RWPE1 (cell line): ENCODE measurements at regions not wholly inside any gene's neighbourhood (a gene's known extent, or its start where the extent isn't known, plus 50 kb on each side); places are given as distances from the start of the nearest gene placed in this dataset.

Experiments
- CTCF ChIA-PET: fragments of 350-600 bp; sonication (Branson Sonifier 250); formaldehyde crosslinking; extraction: SDS; loops from one replicate; lab custom pipeline; 2021; lab: Yijun Ruan, JAX
- POLR2A ChIA-PET: fragments of 400-600 bp; formaldehyde crosslinking; extraction: SDS; loops from one replicate; lab custom pipeline; 2020; ENCODE audit warnings: antibody characterized with exemption; ENCODE audit not compliant: low non-redundant PET; lab: Yijun Ruan, JAX
- DNase-seq: peaks from one replicate; pipeline ENCODE4 v3.0.0; 2012; ENCODE audit warnings: low spot score
- H3K27ac ChIP-seq: fragments of 450-650 bp; 2 replicates; pipeline ENCODE4 v1.5.1; 2017
- CTCF ChIP-seq: fragments of 450-650 bp; conservative IDR thresholded peaks from 2 replicates; pipeline ENCODE4 v1.5.1; 2017; ENCODE audit warnings: low read depth, mild to moderate bottlenecking

- POLR2A ChIA-PET = no interaction called here
Observed at GRCh38 chr11:81705283-81705682, 1028.4 kb downstream of the FAM181B start.

GRCh38 chr11:81700076-81700475, 1033.6 kb downstream of the FAM181B start:
- no peak overlapping the region for H3K27ac ChIP-seq
- TF ChIP-seq CTCF = no peak
- POLR2A ChIA-PET = no interaction called here
- DNase-seq = no peak
- CTCF ChIA-PET = no interaction called here

More at GRCh38 chr11:81705283-81705682, 1028.4 kb downstream of the FAM181B start:
- H3K27ac ChIP-seq = no peak overlapping the region
- no peak for TF ChIP-seq CTCF
- no peak for DNase-seq
- CTCF ChIA-PET = interaction anchor here (0.6 kb wide), 1 partner anchor 146 kb away, joined by 3 read pairs; no protein-coding TSS in a partner anchor

GRCh38 chr11:81687057-81687456, 1046.6 kb downstream of the FAM181B start:
- POLR2A ChIA-PET = no interaction called here
- TF ChIP-seq CTCF = no peak
- DNase-seq = no peak
- CTCF ChIA-PET = no interaction called here
- H3K27ac ChIP-seq = no peak overlapping the region

- ChIA-PET POLR2A (no interaction called here), CTCF (no interaction called here)
- H3K27ac ChIP-seq = no peak overlapping the region
- no peak for DNase-seq
- no peak for TF ChIP-seq CTCF
Observed at GRCh38 chr11:81674211-81674610, 1059.5 kb downstream of the FAM181B start.

- TF ChIP-seq CTCF = no peak
- no peak overlapping the region for H3K27ac ChIP-seq
- CTCF ChIA-PET = interaction anchor here (0.6 kb wide), 1 partner anchor 15 kb away, joined by 5 read pairs; no protein-coding TSS in a partner anchor
- POLR2A ChIA-PET = no interaction called here
- no peak for DNase-seq
Observed at GRCh38 chr11:81673001-81673400, 1060.7 kb downstream of the FAM181B start.

GRCh38 chr11:81669935-81670543, 1063.6 kb downstream of the FAM181B start:
- TF ChIP-seq CTCF = no peak
- ChIA-PET POLR2A (no interaction called here), CTCF (interaction anchor here (0.6 kb wide), 1 partner anchor 9 kb away, joined by 4 read pairs; no protein-coding TSS in a partner anchor)
- DNase-seq = no peak
- H3K27ac ChIP-seq = no peak overlapping the region
